A673 (cell line): ENCODE measurements at regions not wholly inside any gene's neighbourhood (a gene's known extent, or its start where the extent isn't known, plus 50 kb on each side); places are given as distances from the start of the nearest gene placed in this dataset.

Experiments
- CTCF ChIP-seq: fragments of 300-800, 200-600 bp; sonication (generic); conservative IDR thresholded peaks from 2 replicates; pipeline ENCODE4 v1.5.1; 2017; ENCODE audit warnings: low read depth, mild to moderate bottlenecking, antibody characterized with exemption, low read length, moderate library complexity, mixed read lengths
- EZH2 ChIP-seq: fragments of 200-600 bp; sonication (generic); IDR thresholded peaks from 2 replicates; pipeline ENCODE4 v1.6.1; 2017; ENCODE audit warnings: borderline replicate concordance, low read depth, mild to moderate bottlenecking, mixed read lengths, antibody characterized with exemption, low read length; ENCODE audit not compliant: poor library complexity, severe bottlenecking

- TF ChIP-seq CTCF (no peak), EZH2 (no peak)
Measured at GRCh38 chr15:22259881-22260421, 179.6 kb downstream of the OR4M2 start.
